ENCODE measurements at regions not wholly inside any gene's neighbourhood (a gene's known extent, or its start where the extent isn't known, plus 50 kb on each side); places are given as distances from the start of the nearest gene placed in this dataset.
"Not testable (repeated sequence)": the region's sequence is repeated elsewhere in the genome, so short reads cannot be mapped to it uniquely, and the experiment has no call there.

GRCh38 chr2:193357508-193357907, 1162.8 kb upstream of the TMEFF2 start:
- no peak overlapping the region for H3K4me3 ChIP-seq
- TF ChIP-seq CTCF (IDR thresholded peaks at IDR 0.05): no peak
- no peak for DNase-seq (ENCODE audit: low spot score)

DNA sequence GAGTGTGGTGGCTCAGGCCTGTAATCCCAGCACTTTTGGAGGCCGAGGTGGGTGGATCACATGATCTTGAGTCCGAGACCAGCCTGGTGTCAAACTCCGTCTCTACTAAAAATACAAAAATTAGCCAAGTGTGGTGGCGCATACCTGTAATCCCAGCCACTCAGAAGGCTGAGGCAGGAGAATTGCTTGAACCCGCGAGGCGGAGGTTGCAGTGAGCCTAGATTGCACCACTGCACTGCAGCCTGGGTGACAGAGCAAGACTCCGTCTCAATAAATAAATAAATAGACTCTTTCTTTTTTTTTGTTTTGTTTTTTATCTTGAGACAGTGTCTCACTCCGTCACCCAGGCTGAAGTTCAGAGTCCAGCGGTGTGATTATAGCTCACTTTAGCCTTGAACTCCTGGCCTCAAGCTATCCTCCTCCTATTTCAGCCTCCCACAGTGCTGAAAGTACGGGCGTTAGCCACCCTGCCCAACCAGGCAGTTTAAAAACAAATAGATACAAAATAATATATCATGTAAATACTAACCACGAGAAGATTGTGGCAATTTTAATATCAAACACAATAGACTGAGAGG, 1158.0 kb upstream of the TMEFF2 start:
- not testable (repeated sequence) for H3K4me3 ChIP-seq; H3K27ac ChIP-seq; DNase-seq (ENCODE audit: low spot score)

More at GRCh38 chr2:193357508-193357907, 1162.8 kb upstream of the TMEFF2 start:
- H3K27ac ChIP-seq: no peak overlapping the region

GRCh38 chr2:193350509-193350908, 1155.8 kb upstream of the TMEFF2 start:
- no peak overlapping the region for H3K27ac ChIP-seq
- no peak for TF ChIP-seq CTCF (IDR thresholded peaks at IDR 0.05)
- H3K4me3 ChIP-seq: no peak overlapping the region
- no peak for DNase-seq (ENCODE audit: low spot score)

DNA sequence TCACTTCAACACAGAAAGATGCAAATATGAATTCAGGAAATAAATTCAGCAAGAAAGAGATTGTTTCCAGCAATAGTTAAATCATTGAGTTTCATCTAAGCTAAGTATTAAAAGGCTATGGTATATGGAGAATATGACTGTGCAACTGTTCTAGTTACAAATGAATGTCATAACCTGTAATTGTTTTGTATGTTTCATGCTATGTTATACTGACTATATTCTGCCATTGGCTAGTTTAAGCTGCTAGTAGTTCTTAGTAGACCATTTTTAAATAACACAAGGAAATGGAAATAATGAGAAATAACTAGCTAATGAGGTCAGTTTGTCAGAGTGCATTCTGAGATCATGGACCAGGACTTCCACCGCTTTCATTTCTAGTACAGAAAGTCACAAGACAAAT, 1154.9 kb upstream of the TMEFF2 start:
- Histone ChIP-seq H3K27ac (no peak overlapping the region), H3K4me3 (no peak overlapping the region)
- no peak for TF ChIP-seq CTCF (IDR thresholded peaks at IDR 0.05)
- no peak for DNase-seq (ENCODE audit: low spot score)

DNA sequence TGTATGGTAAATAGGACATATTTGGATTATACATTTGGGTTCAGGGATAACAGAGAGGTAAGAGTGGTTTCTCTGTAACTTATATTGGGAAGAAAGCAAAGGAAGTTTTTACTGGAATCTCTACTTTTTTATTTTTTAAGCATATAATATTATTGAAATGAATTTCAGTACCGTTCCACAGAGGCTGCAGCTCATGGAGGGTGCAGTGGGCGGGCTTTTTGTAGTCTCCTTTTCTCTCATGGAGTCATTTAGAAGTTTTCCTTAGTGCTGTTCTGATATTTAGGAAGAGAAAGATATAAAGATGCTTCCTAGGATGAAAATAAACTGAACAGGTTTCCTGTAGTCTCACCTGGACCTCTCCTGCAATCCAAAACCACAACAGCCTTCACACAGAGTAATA, 1153.3 kb upstream of the TMEFF2 start:
- no peak for DNase-seq (ENCODE audit: low spot score)
- H3K4me3 ChIP-seq: peak overlapping the region; percentile 71
- TF ChIP-seq CTCF (IDR thresholded peaks at IDR 0.05): no peak
- H3K27ac ChIP-seq: no peak overlapping the region

- no peak overlapping the region for H3K4me3 ChIP-seq
- H3K27ac ChIP-seq: no peak overlapping the region
- DNase-seq (ENCODE audit: low spot score): no peak
- TF ChIP-seq CTCF (IDR thresholded peaks at IDR 0.05): no peak
Measured at GRCh38 chr2:193336781-193337180, 1142.0 kb upstream of the TMEFF2 start.

GRCh38 chr2:193334401-193334800, 1139.7 kb upstream of the TMEFF2 start:
- TF ChIP-seq CTCF (IDR thresholded peaks at IDR 0.05): no peak
- DNase-seq (ENCODE audit: low spot score): no peak
- H3K27ac ChIP-seq: no peak overlapping the region
- no peak overlapping the region for H3K4me3 ChIP-seq

DNA sequence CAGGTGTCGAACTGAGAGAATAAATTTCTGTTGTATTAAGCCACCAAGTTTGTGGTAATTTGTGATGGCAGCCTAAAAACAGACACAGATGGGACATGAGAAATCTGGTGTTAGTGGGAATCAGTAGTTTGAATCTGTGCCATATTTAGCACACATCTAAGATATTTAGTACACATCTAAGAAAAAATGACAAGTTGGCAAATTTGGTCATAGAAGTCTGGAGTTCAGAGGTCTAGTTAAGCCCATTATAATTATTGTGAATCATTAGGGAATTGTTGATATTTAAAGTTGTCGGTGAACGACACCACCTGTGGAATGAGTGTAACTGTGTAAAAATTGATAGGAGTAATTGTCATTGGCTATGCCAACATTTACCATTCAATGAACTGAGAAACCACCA, 1138.8 kb upstream of the TMEFF2 start:
- DNase-seq (ENCODE audit: low spot score): no peak
- no peak for TF ChIP-seq CTCF (IDR thresholded peaks at IDR 0.05)
- Histone ChIP-seq H3K27ac (no peak overlapping the region), H3K4me3 (no peak overlapping the region)
